GM23338 (cell line): ENCODE measurements at regions not wholly inside any gene's neighbourhood (a gene's known extent, or its start where the extent isn't known, plus 50 kb on each side); places are given as distances from the start of the nearest gene placed in this dataset.
A peak's percentile ranks its signal among the peaks of the same experiment; 100 is the strongest.

Experiments
- ATAC-seq: fragments of 200-7000 bp; cut with Tn5 transposase; 3 replicates; pipeline ENCODE4 v1.9.1; 2020
- DNase-seq: peaks from one replicate; pipeline ENCODE4 v3.0.0-alpha.2; 2015; ENCODE audit warnings: low spot score
- H2AFZ ChIP-seq: fragments of 200-600 bp; sonication (generic); 2 replicates; pipeline ENCODE4 v1.8.0; 2016; ENCODE audit warnings: antibody characterized with exemption, mild to moderate bottlenecking, moderate library complexity
- H3F3A ChIP-seq: fragments of 200-600 bp; sonication (generic); replicated peaks from 2 replicates; pipeline ENCODE4 v1.8.0; 2017; ENCODE audit warnings: antibody characterized with exemption, mixed run types, low read depth
- H3K27ac ChIP-seq: fragments of 200-600 bp; sonication (generic); 2 replicates; pipeline ENCODE4 v1.6.1; 2016; ENCODE audit warnings: low read depth
- H3K27me3 ChIP-seq: fragments of 200-600 bp; sonication (generic); 2 replicates; pipeline ENCODE4 v1.8.0; 2016; ENCODE audit warnings: mild to moderate bottlenecking, mixed run types, moderate library complexity; ENCODE audit not compliant: insufficient read depth
- H3K36me3 ChIP-seq: fragments of 200-600 bp; sonication (generic); 2 replicates; pipeline ENCODE4 v1.8.0; 2016; ENCODE audit warnings: mild to moderate bottlenecking; ENCODE audit not compliant: insufficient read depth
- H3K4me1 ChIP-seq: fragments of 200-600 bp; sonication (generic); 2 replicates; pipeline ENCODE4 v1.8.0; 2016; ENCODE audit warnings: mild to moderate bottlenecking, moderate library complexity; ENCODE audit not compliant: insufficient read depth
- H3K4me2 ChIP-seq: fragments of 200-600 bp; sonication (generic); 2 replicates; pipeline ENCODE4 v1.7.1; 2017; ENCODE audit warnings: mixed run types
- H3K4me3 ChIP-seq: fragments of 200-600 bp; sonication (generic); 2 replicates; pipeline ENCODE4 v1.6.1; 2016; ENCODE audit warnings: mixed run types
- H3K79me2 ChIP-seq: fragments of 200-600 bp; sonication (generic); replicated peaks from 2 replicates; pipeline ENCODE4 v1.8.0; 2017; ENCODE audit warnings: mild to moderate bottlenecking; ENCODE audit not compliant: insufficient read depth
- H3K9me2 ChIP-seq: fragments of 200-600 bp; sonication (generic); 2 replicates; pipeline ENCODE4 v1.8.0; 2017; ENCODE audit not compliant: insufficient read depth
- H4K20me1 ChIP-seq: fragments of 200-600 bp; sonication (generic); replicated peaks from 2 replicates; pipeline ENCODE4 v1.8.0; 2017; ENCODE audit warnings: mild to moderate bottlenecking; ENCODE audit not compliant: insufficient read depth
- H3K27ac Mint-ChIP-seq: 2 replicates; pipeline ENCODE4 v1.8.0; 2020; ENCODE audit warnings: inconsistent platforms, mild to moderate bottlenecking, moderate library complexity, mixed read lengths
- H3K27me3 Mint-ChIP-seq: 3 replicates; pipeline ENCODE4 v1.8.0; 2022; ENCODE audit warnings: low read depth, mild to moderate bottlenecking, moderate library complexity, mixed read lengths, inconsistent platforms; ENCODE audit not compliant: insufficient read depth, poor library complexity
- H3K36me3 Mint-ChIP-seq: 3 replicates; pipeline ENCODE4 v1.8.0; 2021; ENCODE audit warnings: low read depth, mild to moderate bottlenecking, inconsistent platforms, moderate library complexity, mixed read lengths
- H3K4me1 Mint-ChIP-seq: 3 replicates; pipeline ENCODE4 v1.8.0; 2020; ENCODE audit warnings: mild to moderate bottlenecking, inconsistent platforms, mixed read lengths
- H3K4me3 Mint-ChIP-seq: 3 replicates; pipeline ENCODE4 v1.8.0; 2021; ENCODE audit warnings: moderate library complexity, mild to moderate bottlenecking, inconsistent platforms, mixed read lengths
- H3K9me3 Mint-ChIP-seq: 3 replicates; pipeline ENCODE4 v1.8.0; 2020; ENCODE audit warnings: moderate library complexity, mild to moderate bottlenecking, inconsistent platforms, mixed read lengths
- CREB1 ChIP-seq: fragments of 250-450 bp; sonication (Bioruptor Pico); IDR thresholded peaks from 2 replicates; pipeline ENCODE4 v1.5.0; 2020; ENCODE audit warnings: low read depth, mild to moderate bottlenecking, moderate library complexity
- ETS1 ChIP-seq: IDR thresholded peaks from 2 replicates; pipeline ENCODE4 v1.6.1; 2016; ENCODE audit warnings: antibody characterized with exemption
- JUNB ChIP-seq: IDR thresholded peaks from one replicate; pipeline ENCODE4 v1.6.1; 2016; ENCODE audit warnings: antibody characterized with exemption; ENCODE audit not compliant: unreplicated experiment
- STAT1 ChIP-seq: IDR thresholded peaks from one replicate; pipeline ENCODE4 v1.6.1; 2016; ENCODE audit warnings: antibody characterized with exemption; ENCODE audit not compliant: unreplicated experiment
- ZNF462 ChIP-seq: fragments of 250-450 bp; sonication (Bioruptor Pico); IDR thresholded peaks from 2 replicates; pipeline ENCODE4 v1.5.0; 2020; ENCODE audit warnings: mild to moderate bottlenecking, moderate library complexity

GRCh38 chr21:32888971-32889370 lies 117.4 kb upstream of the PAXBP1 start:
- Mint-ChIP-seq H3K36me3 (no peaks in the 10 kb centered on the region), H3K27me3 (peaks cover 9% of the 10 kb centered on the region), H3K9me3 (no peaks in the 10 kb centered on the region), H3K27ac (no peak overlapping the region), H3K4me1 (no peaks in the 10 kb centered on the region), H3K4me3 (no peak overlapping the region)
- DNase-seq (peak; percentile 8), ATAC-seq (no peak)
- no peaks in the 10 kb centered on the region for H3K36me3 ChIP-seq
- no peak overlapping the region for H3K4me3 ChIP-seq
- TF ChIP-seq CREB1 (no peak), ZNF462 (0 out of 2 replicates have a peak, but pooled peaks have one; percentile 43), STAT1 (no peak), ETS1 (no peak)
- no peaks in the 10 kb centered on the region for H3K4me1 ChIP-seq
- H3F3A ChIP-seq: no peaks in the 10 kb centered on the region
- no peak overlapping the region for H3K27ac ChIP-seq
- H4K20me1 ChIP-seq: no peaks in the 10 kb centered on the region
- H3K4me2 ChIP-seq: no peak overlapping the region
- no peaks in the 10 kb centered on the region for H3K27me3 ChIP-seq
- no peak overlapping the region for H2AFZ ChIP-seq
- H3K79me2 ChIP-seq: no peaks in the 10 kb centered on the region
- H3K9me2 ChIP-seq: peaks cover 3% of the 10 kb centered on the region; the same call in 1 of the 2 replicates

GRCh38 chr21:32889596-32889995 lies 118.0 kb upstream of the PAXBP1 start:
- no peaks in the 10 kb centered on the region for H3K27me3 ChIP-seq
- H3K9me2 ChIP-seq: peaks cover 8% of the 10 kb centered on the region; the same call in 1 of the 2 replicates
- DNase-seq (no peak), ATAC-seq (no peak)
- no peaks in the 10 kb centered on the region for H3K79me2 ChIP-seq
- no peaks in the 10 kb centered on the region for H3K4me1 Mint-ChIP-seq
- no peak overlapping the region for H3K4me3 ChIP-seq
- H3K27ac Mint-ChIP-seq: no peak overlapping the region
- no peak overlapping the region for H2AFZ ChIP-seq
- peaks cover 9% of the 10 kb centered on the region for H3K27me3 Mint-ChIP-seq
- no peaks in the 10 kb centered on the region for H3F3A ChIP-seq
- H3K9me3 Mint-ChIP-seq: no peaks in the 10 kb centered on the region
- H3K4me2 ChIP-seq: no peak overlapping the region
- H4K20me1 ChIP-seq: no peaks in the 10 kb centered on the region
- no peaks in the 10 kb centered on the region for H3K36me3 ChIP-seq
- H3K36me3 Mint-ChIP-seq: no peaks in the 10 kb centered on the region
- no peaks in the 10 kb centered on the region for H3K4me1 ChIP-seq
- H3K27ac ChIP-seq: no peak overlapping the region
- H3K4me3 Mint-ChIP-seq: no peak overlapping the region
- no peak for TF ChIP-seq ZNF462
- TF ChIP-seq JUNB: no peak
